IMR-90 (cell line): ENCODE measurements at regions not wholly inside any gene's neighbourhood (a gene's known extent, or its start where the extent isn't known, plus 50 kb on each side); places are given as distances from the start of the nearest gene placed in this dataset.

Experiments
- ATAC-seq: fragments of 200-7000 bp; cut with Tn5 transposase; 2 replicates; pipeline ENCODE4 v1.9.1; 2020; ENCODE audit warnings: low read depth, mild to moderate bottlenecking, moderate library complexity
- BruUV-seq: library from RNA; stranded (reverse); fragments of 400-500 nt; replicated peaks from 2 replicates; lab custom pipeline; 2021; lab: Mats Ljungman, UMichigan
- CTCF ChIA-PET: fragments of 300-600 bp; formaldehyde crosslinking; extraction: SDS; loops from one replicate; lab custom pipeline; 2021; ENCODE audit warnings: antibody characterized with exemption; lab: Yijun Ruan, JAX
- POLR2A ChIA-PET: fragments of 300-600 bp; sonication (Branson Sonifier 250); formaldehyde crosslinking; loops from one replicate; lab custom pipeline; 2022; ENCODE audit warnings: antibody characterized with exemption; ENCODE audit not compliant: unreplicated experiment; lab: Charles Lee
- DNase-seq: peaks from one replicate; pipeline ENCODE4 v3.0.0; 2013
- H2AFZ ChIP-seq: replicated peaks from 2 replicates; pipeline ENCODE3; 2013; ENCODE audit warnings: low read length, mild to moderate bottlenecking; ENCODE audit not compliant: poor library complexity
- H2AK5ac ChIP-seq: 2 replicates; pipeline ENCODE4 v1.6.1; 2013; ENCODE audit warnings: low read depth, low read length, inconsistent platforms
- H2AK9ac ChIP-seq: replicated peaks from 2 replicates; pipeline ENCODE3; 2013; ENCODE audit warnings: mild to moderate bottlenecking, low read depth, low read length, moderate library complexity; ENCODE audit not compliant: poor library complexity
- H2BK120ac ChIP-seq: 2 replicates; pipeline ENCODE4 v1.6.1; 2013; ENCODE audit warnings: low read depth, low read length, inconsistent platforms
- H2BK15ac ChIP-seq: 3 replicates; pipeline ENCODE4 v1.6.1; 2013; ENCODE audit warnings: low read depth, low read length, inconsistent platforms
- H2BK20ac ChIP-seq: 2 replicates; pipeline ENCODE4 v1.6.1; 2013; ENCODE audit warnings: low read depth, mild to moderate bottlenecking, inconsistent platforms, low read length, moderate library complexity
- H2BK5ac ChIP-seq: 2 replicates; pipeline ENCODE4 v1.6.1; 2013; ENCODE audit warnings: mild to moderate bottlenecking, low read depth, low read length, inconsistent platforms; ENCODE audit not compliant: poor library complexity, severe bottlenecking
- H3K14ac ChIP-seq: replicated peaks from 2 replicates; pipeline ENCODE4 v1.6.1; 2013; ENCODE audit warnings: low read depth, low read length, inconsistent platforms
- H3K18ac ChIP-seq: 2 replicates; pipeline ENCODE4 v1.6.1; 2013; ENCODE audit warnings: low read depth, low read length, control low read depth
- H3K23ac ChIP-seq: 2 replicates; pipeline ENCODE4 v1.6.1; 2013; ENCODE audit warnings: low read depth, low read length, inconsistent platforms
- H3K27ac ChIP-seq: 2 replicates; pipeline ENCODE4 v1.5.1; 2013; ENCODE audit warnings: mild to moderate bottlenecking, control low read depth, low read length; ENCODE audit not compliant: insufficient read depth
- H3K27me3 ChIP-seq: 2 replicates; pipeline ENCODE4 v1.6.1; 2013; ENCODE audit warnings: low read length; ENCODE audit not compliant: control insufficient read depth, insufficient read depth
- H3K36me3 ChIP-seq: 2 replicates; pipeline ENCODE4 v1.6.1; 2013; ENCODE audit warnings: low read length, mixed read lengths; ENCODE audit not compliant: control insufficient read depth, insufficient read depth
- H3K4ac ChIP-seq: 2 replicates; pipeline ENCODE4 v1.6.1; 2013; ENCODE audit warnings: low read depth, low read length, inconsistent platforms
- H3K4me1 ChIP-seq: 2 replicates; pipeline ENCODE4 v1.6.1; 2013; ENCODE audit warnings: low read length, mixed read lengths; ENCODE audit not compliant: control insufficient read depth, insufficient read depth
- H3K4me2 ChIP-seq: 2 replicates; pipeline ENCODE4 v1.6.1; 2013; ENCODE audit warnings: low read depth, mild to moderate bottlenecking, control low read depth, low read length, moderate library complexity
- H3K4me3 ChIP-seq: 2 replicates; pipeline ENCODE4 v1.5.1; 2013; ENCODE audit warnings: low read depth, mild to moderate bottlenecking, control low read depth, low read length, moderate library complexity; ENCODE audit not compliant: insufficient read depth
- H3K56ac ChIP-seq: 2 replicates; pipeline ENCODE4 v1.6.1; 2013; ENCODE audit warnings: low read length, inconsistent platforms; ENCODE audit not compliant: insufficient read depth; ENCODE audit errors: extremely low read depth
- H3K79me1 ChIP-seq, 2 experiments: 2 replicates each; pipeline ENCODE4 v1.6.1; 2013; ENCODE audit warnings: low read length in 2 of 2, inconsistent platforms in 1 of 2, low read depth in 1 of 2
- H3K9ac ChIP-seq: 2 replicates; pipeline ENCODE4 v1.6.1; 2013; ENCODE audit warnings: low read depth, low read length, control low read depth
- H3K9me1 ChIP-seq: 2 replicates; pipeline ENCODE4 v1.6.1; 2013; ENCODE audit warnings: low read length, inconsistent platforms; ENCODE audit not compliant: insufficient read depth
- H3K9me3 ChIP-seq: 2 replicates; pipeline ENCODE4 v1.6.1; 2013; ENCODE audit warnings: low read length; ENCODE audit not compliant: control insufficient read depth, insufficient read depth
- H4K20me1 ChIP-seq: 2 replicates; pipeline ENCODE4 v1.6.1; 2013; ENCODE audit warnings: low read length, inconsistent platforms; ENCODE audit not compliant: insufficient read depth
- H4K5ac ChIP-seq: 2 replicates; pipeline ENCODE4 v1.6.1; 2013; ENCODE audit warnings: mild to moderate bottlenecking, low read depth, low read length, control low read depth
- H4K8ac ChIP-seq, 2 experiments: 2 replicates each; pipeline ENCODE4 v1.6.1; 2013; ENCODE audit warnings: low read depth in 2 of 2, low read length in 2 of 2, control low read depth in 1 of 2, inconsistent platforms in 1 of 2
- H4K91ac ChIP-seq: 2 replicates; pipeline ENCODE4 v1.6.1; 2013; ENCODE audit warnings: low read depth, low read length, inconsistent platforms; ENCODE audit not compliant: insufficient read depth
- BHLHE40 ChIP-seq: fragments of 150-350 bp; IDR thresholded peaks from 2 replicates; pipeline ENCODE4 v1.6.1; 2016; ENCODE audit warnings: mild to moderate bottlenecking, low read depth, low read length
- CEBPB ChIP-seq: IDR thresholded peaks from 2 replicates; pipeline ENCODE4 v1.6.1; 2012; ENCODE audit warnings: low read depth, low read length, improper control_type of control experiment
- CHD1 ChIP-seq: IDR thresholded peaks from 2 replicates; pipeline ENCODE4 v1.6.1; 2012; ENCODE audit warnings: low read depth, low read length, improper control_type of control experiment
- CTCF ChIP-seq: conservative IDR thresholded peaks from 2 replicates; pipeline ENCODE4 v1.5.1; 2012; ENCODE audit warnings: mild to moderate bottlenecking, low read depth, low read length, improper control_type of control experiment
- ELK1 ChIP-seq: fragments of 150-350 bp; IDR thresholded peaks from 2 replicates; pipeline ENCODE4 v1.6.1; 2016; ENCODE audit warnings: low read depth, mild to moderate bottlenecking, low read length, moderate library complexity, borderline replicate concordance
- FOS ChIP-seq: fragments of 150-350 bp; IDR thresholded peaks from 2 replicates; pipeline ENCODE4 v1.6.1; 2016; ENCODE audit warnings: low read depth, low read length
- MAFK ChIP-seq: IDR thresholded peaks from 2 replicates; pipeline ENCODE4 v1.6.1; 2012; ENCODE audit warnings: low read depth, low read length, improper control_type of control experiment
- MAZ ChIP-seq: IDR thresholded peaks from 2 replicates; pipeline ENCODE4 v1.6.1; 2012; ENCODE audit warnings: low read depth, mild to moderate bottlenecking, low read length, improper control_type of control experiment, moderate library complexity, borderline replicate concordance
- MXI1 ChIP-seq: IDR thresholded peaks from 2 replicates; pipeline ENCODE4 v1.6.1; 2012; ENCODE audit warnings: low read depth, mild to moderate bottlenecking, low read length, moderate library complexity, borderline replicate concordance
- NFE2L2 ChIP-seq: fragments of 150-350 bp; IDR thresholded peaks from 2 replicates; pipeline ENCODE4 v1.6.1; 2016; ENCODE audit warnings: low read depth, mild to moderate bottlenecking, low read length
- POLR2A ChIP-seq: IDR thresholded peaks from 2 replicates; pipeline ENCODE4 v1.6.1; 2012; ENCODE audit warnings: mild to moderate bottlenecking, low read depth, low read length
- RAD21 ChIP-seq: IDR thresholded peaks from 2 replicates; pipeline ENCODE4 v1.6.1; 2012; ENCODE audit warnings: low read length, improper control_type of control experiment
- RCOR1 ChIP-seq: IDR thresholded peaks from 2 replicates; pipeline ENCODE4 v1.6.1; 2012; ENCODE audit warnings: mild to moderate bottlenecking, low read length, improper control_type of control experiment; ENCODE audit not compliant: insufficient replicate concordance
- RFX5 ChIP-seq: IDR thresholded peaks from 2 replicates; pipeline ENCODE4 v1.8.0; 2012; ENCODE audit warnings: low read depth, mild to moderate bottlenecking, low read length, moderate library complexity
- SMC3 ChIP-seq: fragments of 150-350 bp; IDR thresholded peaks from 2 replicates; pipeline ENCODE4 v1.6.1; 2016; ENCODE audit warnings: low read depth, mild to moderate bottlenecking, antibody characterized with exemption, low read length, moderate library complexity
- USF2 ChIP-seq: fragments of 150-350 bp; IDR thresholded peaks from 2 replicates; pipeline ENCODE4 v1.6.1; 2017; ENCODE audit warnings: mild to moderate bottlenecking, antibody characterized with exemption, low read length, low read depth
- WGBS, 2 experiments: methylation state at CpG; one replicate each; pipeline versions ENCODE4 v1.1.5 to v1.1.7; 2013; ENCODE audit warnings: missing lambda C conversion rate in 2 of 2; ENCODE audit not compliant: insufficient read length in 1 of 2; ENCODE audit errors: extremely low coverage in 2 of 2; 5-methylcytosine and 5-hydroxymethylcytosine counted together
- dilution Hi-C: fragments of 300-500 bp; cut with HindIII; formaldehyde crosslinking; loops from one replicate; pipeline ENCODE4 v1.14.3; 2018; ENCODE audit warnings: low sequenced_read_pairs; ENCODE audit not compliant: unreplicated experiment
- in situ Hi-C: fragments of 300-500 bp; cut with MboI; formaldehyde crosslinking; loops from 3 replicates; pipeline ENCODE4 v1.14.3; 2019; ENCODE audit warnings: low sequenced_read_pairs, inconsistent platforms, mixed read lengths
- intact Hi-C: fragments of 100-400 bp; cut with micrococcal nuclease; formaldehyde crosslinking; loops from 2 replicates; pipeline ENCODE4 v1.10.0; 2022

- CTCF ChIA-PET, result no interaction called here
- Histone ChIP-seq H3K23ac (no peak overlapping the region), H3K18ac (no peak overlapping the region), H2AK5ac (no peak overlapping the region), H2BK120ac (no peak overlapping the region), H3K56ac (no peak overlapping the region), H3K27me3 (no peaks in the 10 kb centered on the region), H3K4ac (no peak overlapping the region), H2BK5ac (no peak overlapping the region), H4K8ac (no peak overlapping the region), H3K36me3 (no peaks in the 10 kb centered on the region), H2AK9ac (no peak overlapping the region), H3K9ac (no peak overlapping the region), H3K27ac (no peak overlapping the region), H2BK15ac (no peak overlapping the region), H2AFZ (no peak overlapping the region), H3K14ac (no peak overlapping the region), H2BK20ac (no peak overlapping the region), H4K91ac (no peak overlapping the region), H4K5ac (no peak overlapping the region), H3K9me3 (peaks cover 37% of the 10 kb centered on the region), H4K20me1 (no peaks in the 10 kb centered on the region), H3K4me2 (no peak overlapping the region), H3K79me1 (no peaks in the 10 kb centered on the region), H3K4me3 (no peak overlapping the region), H3K4me1 (no peaks in the 10 kb centered on the region), H3K9me1 (no peaks in the 10 kb centered on the region)
- no peak for ATAC-seq
- WGBS, 2 experiments, result no CpG with 5 or more reads among the region's 4 CpGs
- BruUV-seq, result no TSS peak
- dilution Hi-C loops (no loop called here), in situ Hi-C loops (no loop called here), intact Hi-C loops (no loop called here)
- POLR2A ChIA-PET, result no interaction called here
- DNase-seq, result no peak
- TF ChIP-seq MAFK, result no peak
- TF ChIP-seq BHLHE40, result no peak
- TF ChIP-seq RAD21, result no peak
- no peak for TF ChIP-seq CEBPB
- no peak for TF ChIP-seq USF2
- TF ChIP-seq RFX5, result no peak
- no peak for TF ChIP-seq ELK1
- TF ChIP-seq FOS, result no peak
- TF ChIP-seq NFE2L2, result no peak
- no peak for TF ChIP-seq CHD1
- no peak for TF ChIP-seq CTCF
- no peak for TF ChIP-seq SMC3
- TF ChIP-seq RCOR1, result no peak
- no peak for TF ChIP-seq POLR2A
- TF ChIP-seq MXI1, result no peak
- TF ChIP-seq MAZ, result no peak
These were observed 103.4 kb downstream of the ERMARD start for GRCh38 chr6:169854813-169855212.
